ENCODE measurements at regions not wholly inside any gene's neighbourhood (a gene's known extent, or its start where the extent isn't known, plus 50 kb on each side); places are given as distances from the start of the nearest gene placed in this dataset.

DNA sequence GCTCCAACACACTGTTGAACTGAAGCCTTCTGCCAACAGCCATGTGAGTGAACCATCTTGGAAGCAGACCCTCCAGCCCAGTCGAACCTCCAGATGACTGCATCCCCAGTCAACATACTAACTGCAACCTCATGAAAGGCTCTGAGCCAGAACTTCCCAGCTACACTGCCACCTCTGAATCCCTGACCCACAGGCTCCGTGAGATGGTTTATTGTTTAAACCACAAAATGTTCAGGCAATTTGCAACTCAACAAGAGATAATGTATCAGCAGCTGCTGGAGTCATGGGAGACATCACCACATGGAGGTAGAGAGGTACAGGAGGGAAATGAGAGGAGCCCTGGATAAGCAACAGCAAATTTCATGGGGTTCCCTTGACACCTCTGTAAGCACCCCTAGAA is 266.4 kb upstream of the NBEA start:
- Histone ChIP-seq H3K27me3 (ENCODE audit: control insufficient read depth in 4 of 4, insufficient read depth in 4 of 4, low read length in 3 of 4) (no peaks in the 10 kb centered on the region), H3K9me3 (ENCODE audit: control insufficient read depth in 4 of 4, low read length in 3 of 4) (no peaks in the 10 kb centered on the region), H3K36me3 (ENCODE audit: control insufficient read depth in 4 of 4, insufficient read depth in 3 of 4, low read depth in 1 of 4, low read length in 3 of 4) (no peaks in the 10 kb centered on the region), H3K4me1 (ENCODE audit: control insufficient read depth in 4 of 4, insufficient read depth in 4 of 4, low read length in 3 of 4) (no peaks in the 10 kb centered on the region), H3K9ac (ENCODE audit: low read depth in 1 of 2, low read length in 2 of 2) (no peak overlapping the region), H3K27ac (ENCODE audit: low read depth in 1 of 2, low read length in 2 of 2) (no peak overlapping the region), H3K4me3 (ENCODE audit: low read depth in 1 of 3, low read length in 3 of 3) (no peak overlapping the region)
- no peak for DNase-seq (ENCODE audit: low spot score)
- 64% methylated on average over 2 of the region's 2 CpGs for WGBS
- TF ChIP-seq JUND (IDR thresholded peaks at IDR 0.05) (no peak), YY1 (IDR thresholded peaks at IDR 0.05) (no peak)

DNA sequence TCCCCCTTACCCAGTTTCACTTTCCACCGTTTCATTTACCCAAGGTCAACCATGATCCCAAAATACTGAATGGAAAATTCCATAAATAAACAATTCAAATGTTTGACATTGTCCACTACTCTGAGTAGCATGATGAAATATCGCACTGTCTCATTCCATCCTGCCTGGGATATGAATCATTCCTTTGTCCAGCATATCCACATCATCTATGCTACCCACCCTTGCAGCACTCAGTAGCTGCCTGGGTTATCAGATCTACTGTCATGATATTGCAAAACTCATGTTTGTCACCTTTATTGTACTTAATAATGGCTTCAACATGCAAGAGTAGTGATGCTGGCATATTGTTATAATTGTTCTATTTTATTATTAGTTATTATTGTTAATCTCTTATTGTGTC is 263.9 kb upstream of the NBEA start:
- no peaks in the 10 kb centered on the region for H3K27me3 ChIP-seq (ENCODE audit: control insufficient read depth in 4 of 4, insufficient read depth in 4 of 4, low read length in 3 of 4)
- no peak for TF ChIP-seq ATF3 (IDR thresholded peaks at IDR 0.05)
- no peak for TF ChIP-seq GABPA (IDR thresholded peaks at IDR 0.05 in 1 of 2, conservative IDR thresholded peaks at IDR 0.05 in 1 of 2)
- 72% methylated on average over 2 of the region's 2 CpGs for WGBS
- H3K27ac ChIP-seq (ENCODE audit: low read depth in 1 of 2, low read length in 2 of 2), result no peak overlapping the region
- H3K9me3 ChIP-seq (ENCODE audit: control insufficient read depth in 4 of 4, low read length in 3 of 4), result no peaks in the 10 kb centered on the region
- H3K4me1 ChIP-seq (ENCODE audit: control insufficient read depth in 4 of 4, insufficient read depth in 4 of 4, low read length in 3 of 4), result no peaks in the 10 kb centered on the region
- no peak overlapping the region for H3K4me3 ChIP-seq (ENCODE audit: low read depth in 1 of 3, low read length in 3 of 3)
- no peaks in the 10 kb centered on the region for H3K36me3 ChIP-seq (ENCODE audit: control insufficient read depth in 4 of 4, insufficient read depth in 3 of 4, low read depth in 1 of 4, low read length in 3 of 4)
- no peak for DNase-seq (ENCODE audit: low spot score)
- H3K9ac ChIP-seq (ENCODE audit: low read depth in 1 of 2, low read length in 2 of 2), result no peak overlapping the region

- Histone ChIP-seq H3K27ac (ENCODE audit: low read depth in 1 of 2, low read length in 2 of 2) (no peak overlapping the region), H3K9ac (ENCODE audit: low read depth in 1 of 2, low read length in 2 of 2) (no peak overlapping the region), H3K27me3 (ENCODE audit: control insufficient read depth in 4 of 4, insufficient read depth in 4 of 4, low read length in 3 of 4) (no peaks in the 10 kb centered on the region), H3K36me3 (ENCODE audit: control insufficient read depth in 4 of 4, insufficient read depth in 3 of 4, low read depth in 1 of 4, low read length in 3 of 4) (no peaks in the 10 kb centered on the region), H3K4me1 (ENCODE audit: control insufficient read depth in 4 of 4, insufficient read depth in 4 of 4, low read length in 3 of 4) (no peaks in the 10 kb centered on the region), H3K9me3 (ENCODE audit: control insufficient read depth in 4 of 4, low read length in 3 of 4) (no peaks in the 10 kb centered on the region), H3K4me3 (ENCODE audit: low read depth in 1 of 3, low read length in 3 of 3) (no peak overlapping the region)
- DNase-seq (ENCODE audit: low spot score), result no peak
- 53% methylated on average over 4 of the region's 4 CpGs for WGBS
- TF ChIP-seq RAD21 (IDR thresholded peaks at IDR 0.05) (no peak), GABPA (IDR thresholded peaks at IDR 0.05 in 1 of 2, conservative IDR thresholded peaks at IDR 0.05 in 1 of 2) (no peak), YY1 (IDR thresholded peaks at IDR 0.05) (no peak), CTCF (IDR thresholded peaks at IDR 0.05; ENCODE audit: low read depth, low read length, missing input control) (no peak), FOXA2 (IDR thresholded peaks at IDR 0.05) (no peak), HNF4A (conservative IDR thresholded peaks at IDR 0.05) (no peak), MAX (IDR thresholded peaks at IDR 0.05) (no peak)
Measured at GRCh38 chr13:34681405-34681955, 260.6 kb upstream of the NBEA start.

GRCh38 chr13:34695063-34695462 is 247.0 kb upstream of the NBEA start:
- H3K27me3 ChIP-seq (ENCODE audit: control insufficient read depth in 4 of 4, insufficient read depth in 4 of 4, low read length in 3 of 4), result peaks cover 0 to 6% (median 0%) of the 10 kb centered on the region in 4 donors
- WGBS, result 75% methylated on average over 2 of the region's 2 CpGs
- no peak for TF ChIP-seq GABPA (IDR thresholded peaks at IDR 0.05 in 1 of 2, conservative IDR thresholded peaks at IDR 0.05 in 1 of 2)
- no peak for TF ChIP-seq HNF4G (IDR thresholded peaks at IDR 0.05)
- TF ChIP-seq, protein P1, sequence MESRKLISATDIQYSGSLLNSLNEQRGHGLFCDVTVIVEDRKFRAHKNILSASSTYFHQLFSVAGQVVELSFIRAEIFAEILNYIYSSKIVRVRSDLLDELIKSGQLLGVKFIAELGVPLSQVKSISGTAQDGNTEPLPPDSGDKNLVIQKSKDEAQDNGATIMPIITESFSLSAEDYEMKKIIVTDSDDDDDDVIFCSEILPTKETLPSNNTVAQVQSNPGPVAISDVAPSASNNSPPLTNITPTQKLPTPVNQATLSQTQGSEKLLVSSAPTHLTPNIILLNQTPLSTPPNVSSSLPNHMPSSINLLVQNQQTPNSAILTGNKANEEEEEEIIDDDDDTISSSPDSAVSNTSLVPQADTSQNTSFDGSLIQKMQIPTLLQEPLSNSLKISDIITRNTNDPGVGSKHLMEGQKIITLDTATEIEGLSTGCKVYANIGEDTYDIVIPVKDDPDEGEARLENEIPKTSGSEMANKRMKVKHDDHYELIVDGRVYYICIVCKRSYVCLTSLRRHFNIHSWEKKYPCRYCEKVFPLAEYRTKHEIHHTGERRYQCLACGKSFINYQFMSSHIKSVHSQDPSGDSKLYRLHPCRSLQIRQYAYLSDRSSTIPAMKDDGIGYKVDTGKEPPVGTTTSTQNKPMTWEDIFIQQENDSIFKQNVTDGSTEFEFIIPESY (IDR thresholded peaks at IDR 0.05), result no peak
- TF ChIP-seq YY1 (IDR thresholded peaks at IDR 0.05), result no peak
- no peak for TF ChIP-seq EGR1 (IDR thresholded peaks at IDR 0.05; ENCODE audit: low read depth in 2 of 2)
- TF ChIP-seq RAD21 (IDR thresholded peaks at IDR 0.05), result no peak
- TF ChIP-seq CTCF (IDR thresholded peaks at IDR 0.05; ENCODE audit: low read depth, low read length, missing input control), result no peak

More at GRCh38 chr13:34695063-34695462, 247.0 kb upstream of the NBEA start:
- DNase-seq (ENCODE audit: low spot score), result no peak
- peaks cover 0 to 3% (median 0%) of the 10 kb centered on the region in 4 donors for H3K4me1 ChIP-seq (ENCODE audit: control insufficient read depth in 4 of 4, insufficient read depth in 4 of 4, low read length in 3 of 4)
- no peak overlapping the region for H3K27ac ChIP-seq (ENCODE audit: low read depth in 1 of 2, low read length in 2 of 2)
- no peaks in the 10 kb centered on the region for H3K9me3 ChIP-seq (ENCODE audit: control insufficient read depth in 4 of 4, low read length in 3 of 4)
- H3K4me3 ChIP-seq (ENCODE audit: low read depth in 1 of 3, low read length in 3 of 3), result no peak overlapping the region
- H3K36me3 ChIP-seq (ENCODE audit: control insufficient read depth in 4 of 4, insufficient read depth in 3 of 4, low read depth in 1 of 4, low read length in 3 of 4), result no peaks in the 10 kb centered on the region
- no peak overlapping the region for H3K9ac ChIP-seq (ENCODE audit: low read depth in 1 of 2, low read length in 2 of 2)

Data from liver (tissue), 8 donors.